ENCODE measurements at regions not wholly inside any gene's neighbourhood (a gene's known extent, or its start where the extent isn't known, plus 50 kb on each side); places are given as distances from the start of the nearest gene placed in this dataset.

DNA sequence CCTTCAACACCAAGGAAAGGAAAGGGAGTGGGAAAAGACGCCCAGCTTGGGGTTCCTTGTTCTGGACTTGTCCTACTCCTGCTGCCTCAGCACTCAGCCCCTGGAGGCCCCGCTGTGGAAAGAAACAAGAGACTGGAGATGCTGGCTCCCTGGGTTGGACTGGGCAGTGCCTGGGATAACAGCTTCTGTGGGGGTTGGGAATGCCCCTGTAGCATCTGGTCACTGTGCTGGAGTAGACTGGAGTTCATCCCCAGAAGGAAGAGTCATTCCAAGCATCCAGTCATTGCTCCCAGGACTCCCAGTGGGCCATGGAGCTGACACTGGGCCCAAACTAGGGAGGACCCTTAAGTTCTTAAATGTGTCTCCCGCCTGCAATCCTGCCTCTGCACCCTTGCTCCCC lies 129.3 kb upstream of the HAAO start:
- DNase-seq (ENCODE audit: low spot score) = no peak
- 90% methylated on average over 3 of the region's 3 CpGs for WGBS
- H3K27me3 ChIP-seq (ENCODE audit: control insufficient read depth in 4 of 4, insufficient read depth in 4 of 4, low read length in 3 of 4) = no peaks in the 10 kb centered on the region
- no peak overlapping the region for H3K27ac ChIP-seq (ENCODE audit: low read depth in 1 of 2, low read length in 2 of 2)
- no peak overlapping the region for H3K9ac ChIP-seq (ENCODE audit: low read depth in 1 of 2, low read length in 2 of 2)
- H3K4me1 ChIP-seq (ENCODE audit: control insufficient read depth in 4 of 4, insufficient read depth in 4 of 4, low read length in 3 of 4) = peaks cover 17 to 30% (median 21%) of the 10 kb centered on the region in 4 donors
- no peak for TF ChIP-seq NR2F2 (IDR thresholded peaks at IDR 0.05)
- no peak for TF ChIP-seq HNF4A (conservative IDR thresholded peaks at IDR 0.05)
- no peak for TF ChIP-seq YY1 (IDR thresholded peaks at IDR 0.05)
- TF ChIP-seq GABPA (IDR thresholded peaks at IDR 0.05 in 1 of 2, conservative IDR thresholded peaks at IDR 0.05 in 1 of 2) = no peak
- TF ChIP-seq, protein P1, sequence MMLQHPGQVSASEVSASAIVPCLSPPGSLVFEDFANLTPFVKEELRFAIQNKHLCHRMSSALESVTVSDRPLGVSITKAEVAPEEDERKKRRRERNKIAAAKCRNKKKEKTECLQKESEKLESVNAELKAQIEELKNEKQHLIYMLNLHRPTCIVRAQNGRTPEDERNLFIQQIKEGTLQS (IDR thresholded peaks at IDR 0.05) = no peak
- no peaks in the 10 kb centered on the region for H3K9me3 ChIP-seq (ENCODE audit: control insufficient read depth in 4 of 4, low read length in 3 of 4)
- no peak overlapping the region for H3K4me3 ChIP-seq (ENCODE audit: low read depth in 1 of 3, low read length in 3 of 3)
- no peaks in the 10 kb centered on the region for H3K36me3 ChIP-seq (ENCODE audit: control insufficient read depth in 4 of 4, insufficient read depth in 3 of 4, low read depth in 1 of 4, low read length in 3 of 4)

GRCh38 chr2:42921147-42921520 lies 128.8 kb upstream of the HAAO start:
- no peak overlapping the region for H3K4me3 ChIP-seq (ENCODE audit: low read depth in 1 of 3, low read length in 3 of 3)
- TF ChIP-seq, protein P2, sequence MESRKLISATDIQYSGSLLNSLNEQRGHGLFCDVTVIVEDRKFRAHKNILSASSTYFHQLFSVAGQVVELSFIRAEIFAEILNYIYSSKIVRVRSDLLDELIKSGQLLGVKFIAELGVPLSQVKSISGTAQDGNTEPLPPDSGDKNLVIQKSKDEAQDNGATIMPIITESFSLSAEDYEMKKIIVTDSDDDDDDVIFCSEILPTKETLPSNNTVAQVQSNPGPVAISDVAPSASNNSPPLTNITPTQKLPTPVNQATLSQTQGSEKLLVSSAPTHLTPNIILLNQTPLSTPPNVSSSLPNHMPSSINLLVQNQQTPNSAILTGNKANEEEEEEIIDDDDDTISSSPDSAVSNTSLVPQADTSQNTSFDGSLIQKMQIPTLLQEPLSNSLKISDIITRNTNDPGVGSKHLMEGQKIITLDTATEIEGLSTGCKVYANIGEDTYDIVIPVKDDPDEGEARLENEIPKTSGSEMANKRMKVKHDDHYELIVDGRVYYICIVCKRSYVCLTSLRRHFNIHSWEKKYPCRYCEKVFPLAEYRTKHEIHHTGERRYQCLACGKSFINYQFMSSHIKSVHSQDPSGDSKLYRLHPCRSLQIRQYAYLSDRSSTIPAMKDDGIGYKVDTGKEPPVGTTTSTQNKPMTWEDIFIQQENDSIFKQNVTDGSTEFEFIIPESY (IDR thresholded peaks at IDR 0.05) = no peak
- TF ChIP-seq HNF4A (conservative IDR thresholded peaks at IDR 0.05) (no peak), RAD21 (IDR thresholded peaks at IDR 0.05) (no peak), HNF4G (IDR thresholded peaks at IDR 0.05) (no peak), GABPA (IDR thresholded peaks at IDR 0.05 in 1 of 2, conservative IDR thresholded peaks at IDR 0.05 in 1 of 2) (no peak), TAF1 (conservative IDR thresholded peaks at IDR 0.05) (no peak)
- TF ChIP-seq, protein P1 (IDR thresholded peaks at IDR 0.05) = no peak
- H3K36me3 ChIP-seq (ENCODE audit: control insufficient read depth in 4 of 4, insufficient read depth in 3 of 4, low read depth in 1 of 4, low read length in 3 of 4) = no peaks in the 10 kb centered on the region
- no peaks in the 10 kb centered on the region for H3K27me3 ChIP-seq (ENCODE audit: control insufficient read depth in 4 of 4, insufficient read depth in 4 of 4, low read length in 3 of 4)
- H3K27ac ChIP-seq (ENCODE audit: low read depth in 1 of 2, low read length in 2 of 2) = no peak overlapping the region
- 77% methylated on average over 4 of the region's 4 CpGs for WGBS
- H3K9ac ChIP-seq (ENCODE audit: low read depth in 1 of 2, low read length in 2 of 2) = no peak overlapping the region
- DNase-seq (ENCODE audit: low spot score) = no peak
- H3K4me1 ChIP-seq (ENCODE audit: control insufficient read depth in 4 of 4, insufficient read depth in 4 of 4, low read length in 3 of 4) = peaks cover 12 to 24% (median 17%) of the 10 kb centered on the region in 4 donors
- no peaks in the 10 kb centered on the region for H3K9me3 ChIP-seq (ENCODE audit: control insufficient read depth in 4 of 4, low read length in 3 of 4)

- Histone ChIP-seq H3K9ac (ENCODE audit: low read depth in 1 of 2, low read length in 2 of 2) (no peak overlapping the region), H3K27me3 (ENCODE audit: control insufficient read depth in 4 of 4, insufficient read depth in 4 of 4, low read length in 3 of 4) (no peaks in the 10 kb centered on the region), H3K4me1 (ENCODE audit: control insufficient read depth in 4 of 4, insufficient read depth in 4 of 4, low read length in 3 of 4) (peaks cover 6 to 19% (median 14%) of the 10 kb centered on the region in 4 donors), H3K36me3 (ENCODE audit: control insufficient read depth in 4 of 4, insufficient read depth in 3 of 4, low read depth in 1 of 4, low read length in 3 of 4) (no peaks in the 10 kb centered on the region), H3K4me3 (ENCODE audit: low read depth in 1 of 3, low read length in 3 of 3) (no peak overlapping the region), H3K9me3 (ENCODE audit: control insufficient read depth in 4 of 4, low read length in 3 of 4) (no peaks in the 10 kb centered on the region), H3K27ac (ENCODE audit: low read depth in 1 of 2, low read length in 2 of 2) (no peak overlapping the region)
- DNase-seq (ENCODE audit: low spot score) = no peak
- no peak for TF ChIP-seq HNF4A (conservative IDR thresholded peaks at IDR 0.05)
- TF ChIP-seq HNF4G (IDR thresholded peaks at IDR 0.05) = no peak
- no peak for TF ChIP-seq FOXA1 (IDR thresholded peaks at IDR 0.05)
- no peak for TF ChIP-seq GABPA (IDR thresholded peaks at IDR 0.05 in 1 of 2, conservative IDR thresholded peaks at IDR 0.05 in 1 of 2)
- TF ChIP-seq FOXA2 (IDR thresholded peaks at IDR 0.05) = no peak
- WGBS = 92% methylated on average over 15 of the region's 15 CpGs
These were observed 128.2 kb upstream of the HAAO start for GRCh38 chr2:42920446-42921146.

Measured in liver (tissue), 7 donors.